ENCODE measurements at regions not wholly inside any gene's neighbourhood (a gene's known extent, or its start where the extent isn't known, plus 50 kb on each side); places are given as distances from the start of the nearest gene placed in this dataset.
"Not testable (repeated sequence)": the region's sequence is repeated elsewhere in the genome, so short reads cannot be mapped to it uniquely, and the experiment has no call there.

- peaks cover 23 to 38% (median 31%) of the 10 kb centered on the region in 3 donors for H3K4me1 Mint-ChIP-seq
- peak overlapping the region in 2 of 4 donors; percentile 60 to 89 for H3K4me3 Mint-ChIP-seq
- peak overlapping the region; percentile 16 to 99 (median 76) for H3K27ac Mint-ChIP-seq
- H3K27me3 Mint-ChIP-seq: no peaks in the 10 kb centered on the region
- H3K9me3 Mint-ChIP-seq: peaks cover 0 to 2% (median 0%) of the 10 kb centered on the region in 3 donors
- no peaks in the 10 kb centered on the region for H3K36me3 Mint-ChIP-seq
These were observed 78.0 kb upstream of the LHFPL2 start for GRCh38 chr5:78726571-78726970.

GRCh38 chr5:78726003-78726402, 77.4 kb upstream of the LHFPL2 start:
- Mint-ChIP-seq H3K4me3 (no peak overlapping the region), H3K27ac (peak overlapping the region in 1 of 3 donors; percentile 27), H3K27me3 (no peaks in the 10 kb centered on the region), H3K4me1 (peaks cover 28 to 42% (median 32%) of the 10 kb centered on the region in 3 donors), H3K36me3 (no peaks in the 10 kb centered on the region), H3K9me3 (peaks cover 0 to 2% (median 0%) of the 10 kb centered on the region in 3 donors)

- Mint-ChIP-seq H3K4me1 (peaks cover 34 to 50% (median 35%) of the 10 kb centered on the region in 3 donors), H3K36me3 (no peaks in the 10 kb centered on the region), H3K27me3 (no peaks in the 10 kb centered on the region), H3K27ac (no peak overlapping the region), H3K4me3 (peak overlapping the region in 1 of 4 donors; percentile 50), H3K9me3 (no peaks in the 10 kb centered on the region)
These were observed 75.5 kb upstream of the LHFPL2 start for GRCh38 chr5:78724061-78724460.

- no peaks in the 10 kb centered on the region for H3K27me3 Mint-ChIP-seq
- H3K4me3 Mint-ChIP-seq: peak overlapping the region in 2 of 4 donors; percentile 0 to 43
- H3K4me1 Mint-ChIP-seq: peaks cover 25 to 36% (median 33%) of the 10 kb centered on the region in 3 donors
- H3K36me3 Mint-ChIP-seq: no peaks in the 10 kb centered on the region
- H3K27ac Mint-ChIP-seq: peak overlapping the region; percentile 0 to 87 (median 14)
- H3K9me3 Mint-ChIP-seq: no peaks in the 10 kb centered on the region
These were observed 72.4 kb upstream of the LHFPL2 start for GRCh38 chr5:78720997-78721396.

- no peaks in the 10 kb centered on the region for H3K27me3 Mint-ChIP-seq
- no peaks in the 10 kb centered on the region for H3K9me3 Mint-ChIP-seq
- H3K27ac Mint-ChIP-seq: peak overlapping the region in 2 of 3 donors; percentile 14 to 87
- peaks cover 23 to 36% (median 30%) of the 10 kb centered on the region in 3 donors for H3K4me1 Mint-ChIP-seq
- peak overlapping the region in 2 of 4 donors; percentile 0 to 43 for H3K4me3 Mint-ChIP-seq
- H3K36me3 Mint-ChIP-seq: no peaks in the 10 kb centered on the region
These were observed 71.8 kb upstream of the LHFPL2 start for GRCh38 chr5:78720227-78720985.

GRCh38 chr5:78719504-78720219, 71.1 kb upstream of the LHFPL2 start:
- Mint-ChIP-seq H3K27me3 (no peaks in the 10 kb centered on the region), H3K4me3 (peak overlapping the region in 1 of 4 donors; percentile 45), H3K27ac (peak overlapping the region in 1 of 3 donors; percentile 26), H3K9me3 (no peaks in the 10 kb centered on the region), H3K36me3 (no peaks in the 10 kb centered on the region), H3K4me1 (peaks cover 23 to 36% (median 34%) of the 10 kb centered on the region in 3 donors)

GRCh38 chr5:78718824-78719223, 70.3 kb upstream of the LHFPL2 start:
- H3K27ac Mint-ChIP-seq: no peak overlapping the region
- H3K27me3 Mint-ChIP-seq: no peaks in the 10 kb centered on the region
- peaks cover 19 to 36% (median 32%) of the 10 kb centered on the region in 3 donors for H3K4me1 Mint-ChIP-seq
- no peak overlapping the region for H3K4me3 Mint-ChIP-seq
- no peaks in the 10 kb centered on the region for H3K9me3 Mint-ChIP-seq
- no peaks in the 10 kb centered on the region for H3K36me3 Mint-ChIP-seq

GRCh38 chr5:78717674-78718584, 69.4 kb upstream of the LHFPL2 start:
- Mint-ChIP-seq H3K4me1 (peaks cover 14 to 30% (median 26%) of the 10 kb centered on the region in 3 donors), H3K9me3 (no peaks in the 10 kb centered on the region), H3K27me3 (no peaks in the 10 kb centered on the region), H3K4me3 (no peak overlapping the region), H3K36me3 (no peaks in the 10 kb centered on the region), H3K27ac (peak overlapping the region in 1 of 3 donors; percentile 40)

- peak overlapping the region in 1 of 4 donors; percentile 30 for H3K4me3 Mint-ChIP-seq
- no peaks in the 10 kb centered on the region for H3K27me3 Mint-ChIP-seq
- H3K4me1 Mint-ChIP-seq: peaks cover 9 to 18% (median 16%) of the 10 kb centered on the region in 3 donors
- peaks cover 2% of the 10 kb centered on the region for H3K36me3 Mint-ChIP-seq
- peaks cover 0 to 2% (median 0%) of the 10 kb centered on the region in 3 donors for H3K9me3 Mint-ChIP-seq
- peak overlapping the region in 1 of 3 donors; percentile 4 for H3K27ac Mint-ChIP-seq
These were observed 67.6 kb upstream of the LHFPL2 start for GRCh38 chr5:78716206-78716605.

GRCh38 chr5:78715351-78715750, 66.8 kb upstream of the LHFPL2 start:
- H3K9me3 Mint-ChIP-seq, H3K36me3 Mint-ChIP-seq, H3K27ac Mint-ChIP-seq, H3K27me3 Mint-ChIP-seq: not testable (repeated sequence)
- H3K4me3 Mint-ChIP-seq: peak overlapping the region in 1 of 4 donors; percentile 45
- peaks cover 2 to 10% (median 8%) of the 10 kb centered on the region in 3 donors for H3K4me1 Mint-ChIP-seq

- H3K4me3 Mint-ChIP-seq, H3K36me3 Mint-ChIP-seq, H3K4me1 Mint-ChIP-seq, H3K9me3 Mint-ChIP-seq, H3K27ac Mint-ChIP-seq, H3K27me3 Mint-ChIP-seq: not testable (repeated sequence)
These were observed 63.1 kb upstream of the LHFPL2 start for GRCh38 chr5:78711670-78712069.

GRCh38 chr5:78709729-78710430, 61.3 kb upstream of the LHFPL2 start:
- not testable (repeated sequence) for H3K27ac Mint-ChIP-seq, H3K36me3 Mint-ChIP-seq, H3K4me3 Mint-ChIP-seq, H3K4me1 Mint-ChIP-seq, H3K27me3 Mint-ChIP-seq, H3K9me3 Mint-ChIP-seq

- peaks cover 0 to 3% (median 0%) of the 10 kb centered on the region in 3 donors for H3K4me1 Mint-ChIP-seq
- H3K27me3 Mint-ChIP-seq: no peaks in the 10 kb centered on the region
- H3K9me3 Mint-ChIP-seq: peaks cover 0 to 2% (median 0%) of the 10 kb centered on the region in 3 donors
- H3K27ac Mint-ChIP-seq: no peak overlapping the region
- H3K4me3 Mint-ChIP-seq: no peak overlapping the region
- H3K36me3 Mint-ChIP-seq: peaks cover 6% of the 10 kb centered on the region
These were observed 58.3 kb upstream of the LHFPL2 start for GRCh38 chr5:78706825-78707224.

- H3K27me3 Mint-ChIP-seq: no peaks in the 10 kb centered on the region
- H3K9me3 Mint-ChIP-seq: peaks cover 0 to 2% (median 0%) of the 10 kb centered on the region in 3 donors
- peaks cover 0 to 3% (median 0%) of the 10 kb centered on the region in 3 donors for H3K4me1 Mint-ChIP-seq
- no peak overlapping the region for H3K27ac Mint-ChIP-seq
- peak overlapping the region in 1 of 4 donors; percentile 2 for H3K4me3 Mint-ChIP-seq
- H3K36me3 Mint-ChIP-seq: peaks cover 6% of the 10 kb centered on the region
These were observed 57.8 kb upstream of the LHFPL2 start for GRCh38 chr5:78706381-78706780.

Data from IgD-negative memory B cell (primary cell).